ENCODE measurements at regions not wholly inside any gene's neighbourhood (a gene's known extent, or its start where the extent isn't known, plus 50 kb on each side); places are given as distances from the start of the nearest gene placed in this dataset.

GRCh38 chr18:34977838-34978532, 63.2 kb upstream of the MAPRE2 start:
- no peak for DNase-seq (ENCODE audit: low spot score)
- TF ChIP-seq CTCF (IDR thresholded peaks at IDR 0.05) = no peak
- Mint-ChIP-seq H3K4me1 (ENCODE audit: low read depth) (peaks cover 35% of the 10 kb centered on the region), H3K36me3 (ENCODE audit: low read depth) (no peaks in the 10 kb centered on the region), H3K9me3 (ENCODE audit: low read depth) (peaks cover 3% of the 10 kb centered on the region), H3K4me3 (ENCODE audit: unreplicated experiment) (peak overlapping the region; percentile 82), H3K27me3 (ENCODE audit: low read depth) (peaks cover 1% of the 10 kb centered on the region), H3K27ac (ENCODE audit: unreplicated experiment) (peak overlapping the region; percentile 94)

GRCh38 chr18:34978533-34978893, 62.7 kb upstream of the MAPRE2 start:
- peaks cover 1% of the 10 kb centered on the region for H3K27me3 Mint-ChIP-seq (ENCODE audit: low read depth)
- H3K9me3 Mint-ChIP-seq (ENCODE audit: low read depth) = no peaks in the 10 kb centered on the region
- peak overlapping the region; percentile 94 for H3K27ac Mint-ChIP-seq (ENCODE audit: unreplicated experiment)
- peak overlapping the region; percentile 82 for H3K4me3 Mint-ChIP-seq (ENCODE audit: unreplicated experiment)
- H3K36me3 Mint-ChIP-seq (ENCODE audit: low read depth) = no peaks in the 10 kb centered on the region
- peaks cover 35% of the 10 kb centered on the region for H3K4me1 Mint-ChIP-seq (ENCODE audit: low read depth)
- TF ChIP-seq CTCF (IDR thresholded peaks at IDR 0.05) = no peak
- no peak for DNase-seq (ENCODE audit: low spot score)

- Mint-ChIP-seq H3K36me3 (ENCODE audit: low read depth) (no peaks in the 10 kb centered on the region), H3K27me3 (ENCODE audit: low read depth) (peaks cover 1% of the 10 kb centered on the region), H3K4me3 (ENCODE audit: unreplicated experiment) (peak overlapping the region; percentile 82), H3K9me3 (ENCODE audit: low read depth) (no peaks in the 10 kb centered on the region), H3K4me1 (ENCODE audit: low read depth) (peaks cover 35% of the 10 kb centered on the region), H3K27ac (ENCODE audit: unreplicated experiment) (peak overlapping the region; percentile 94)
- no peak for TF ChIP-seq CTCF (IDR thresholded peaks at IDR 0.05)
- DNase-seq (ENCODE audit: low spot score) = no peak
Observed at GRCh38 chr18:34978953-34979608, 62.1 kb upstream of the MAPRE2 start.

DNA sequence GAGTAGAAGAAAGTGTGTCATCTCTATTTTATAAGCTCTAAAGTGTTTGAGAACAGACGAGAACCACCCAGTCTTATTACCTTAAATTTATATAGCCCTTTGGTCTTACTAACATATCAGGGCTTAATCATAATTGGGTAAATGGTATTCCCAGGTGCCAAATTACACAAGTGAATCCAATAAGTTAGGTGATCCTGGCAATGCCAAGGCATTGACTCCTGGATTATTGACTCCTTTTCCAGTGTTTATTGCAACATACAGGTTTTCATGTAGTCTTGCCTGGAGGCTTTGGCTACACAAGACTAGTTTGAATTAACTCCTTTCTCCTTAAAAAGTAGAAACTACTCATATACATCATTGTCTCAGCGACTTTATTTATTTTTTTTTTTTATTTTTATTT, 59.7 kb upstream of the MAPRE2 start:
- Mint-ChIP-seq H3K4me1 (ENCODE audit: low read depth) (peaks cover 30% of the 10 kb centered on the region), H3K27ac (ENCODE audit: unreplicated experiment) (no peak overlapping the region), H3K27me3 (ENCODE audit: low read depth) (no peaks in the 10 kb centered on the region), H3K4me3 (ENCODE audit: unreplicated experiment) (no peak overlapping the region), H3K9me3 (ENCODE audit: low read depth) (no peaks in the 10 kb centered on the region), H3K36me3 (ENCODE audit: low read depth) (no peaks in the 10 kb centered on the region)
- no peak for DNase-seq (ENCODE audit: low spot score)
- no peak for TF ChIP-seq CTCF (IDR thresholded peaks at IDR 0.05)

- Mint-ChIP-seq H3K4me3 (ENCODE audit: unreplicated experiment) (no peak overlapping the region), H3K27ac (ENCODE audit: unreplicated experiment) (no peak overlapping the region)
- no peak for TF ChIP-seq CTCF (IDR thresholded peaks at IDR 0.05)
Observed at GRCh38 chr18:34985963-34986362, 55.2 kb upstream of the MAPRE2 start.

More at GRCh38 chr18:34985963-34986362, 55.2 kb upstream of the MAPRE2 start:
- Mint-ChIP-seq H3K27me3 (ENCODE audit: low read depth) (no peaks in the 10 kb centered on the region), H3K9me3 (ENCODE audit: low read depth) (no peaks in the 10 kb centered on the region), H3K36me3 (ENCODE audit: low read depth) (no peaks in the 10 kb centered on the region), H3K4me1 (ENCODE audit: low read depth) (peaks cover 15% of the 10 kb centered on the region)
- no peak for DNase-seq (ENCODE audit: low spot score)
